ENCODE measurements at regions not wholly inside any gene's neighbourhood (a gene's known extent, or its start where the extent isn't known, plus 50 kb on each side); places are given as distances from the start of the nearest gene placed in this dataset.

DNA sequence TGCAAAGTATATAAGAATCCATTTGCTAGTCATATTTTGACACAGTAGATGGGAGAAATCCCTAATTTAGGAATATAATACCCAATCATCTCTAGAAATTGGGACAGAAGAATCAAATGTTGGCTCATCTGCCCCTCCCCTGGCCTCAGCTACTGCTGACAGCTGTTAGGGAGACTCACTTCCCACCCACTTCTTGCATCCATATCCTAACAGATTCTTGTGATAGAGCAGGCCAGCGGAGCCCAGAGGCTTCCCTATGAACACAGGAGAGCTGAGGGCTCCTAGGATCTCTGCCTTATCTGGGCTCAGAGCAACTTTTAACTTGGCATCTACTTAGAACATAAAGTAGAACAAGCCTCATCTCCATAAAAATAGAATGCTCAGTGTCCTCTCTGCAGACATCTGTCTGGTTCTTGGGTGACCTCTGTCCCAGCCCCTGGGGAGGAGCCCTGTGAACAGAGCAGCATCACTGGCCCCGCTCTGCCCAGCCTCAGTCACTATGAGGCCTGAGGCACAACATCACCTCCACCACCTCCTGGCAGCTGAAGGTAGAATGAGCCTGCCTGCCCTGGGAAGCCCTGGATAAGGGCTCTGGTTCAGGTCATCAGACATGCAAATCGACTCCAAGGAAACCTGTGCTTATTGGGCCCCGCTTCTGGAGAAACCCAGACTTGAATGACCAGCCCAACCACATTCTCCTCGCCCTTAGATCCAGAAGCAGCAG lies 229.7 kb downstream of the ANKRD36B start:
- Histone ChIP-seq H3K4me1 (no peaks in the 10 kb centered on the region), H3K27me3 (no peaks in the 10 kb centered on the region), H3K9me3 (no peaks in the 10 kb centered on the region), H3K4me3 (no peak overlapping the region), H3K27ac (no peak overlapping the region), H3K36me3 (no peaks in the 10 kb centered on the region)
- ATAC-seq (no peak), DNase-seq (no peak)
- intact Hi-C loops (cut with DNase I), result no loop called here
- no peak for TF ChIP-seq POLR2A (IDR thresholded peaks at IDR 0.05)
- TF ChIP-seq, protein P1, sequence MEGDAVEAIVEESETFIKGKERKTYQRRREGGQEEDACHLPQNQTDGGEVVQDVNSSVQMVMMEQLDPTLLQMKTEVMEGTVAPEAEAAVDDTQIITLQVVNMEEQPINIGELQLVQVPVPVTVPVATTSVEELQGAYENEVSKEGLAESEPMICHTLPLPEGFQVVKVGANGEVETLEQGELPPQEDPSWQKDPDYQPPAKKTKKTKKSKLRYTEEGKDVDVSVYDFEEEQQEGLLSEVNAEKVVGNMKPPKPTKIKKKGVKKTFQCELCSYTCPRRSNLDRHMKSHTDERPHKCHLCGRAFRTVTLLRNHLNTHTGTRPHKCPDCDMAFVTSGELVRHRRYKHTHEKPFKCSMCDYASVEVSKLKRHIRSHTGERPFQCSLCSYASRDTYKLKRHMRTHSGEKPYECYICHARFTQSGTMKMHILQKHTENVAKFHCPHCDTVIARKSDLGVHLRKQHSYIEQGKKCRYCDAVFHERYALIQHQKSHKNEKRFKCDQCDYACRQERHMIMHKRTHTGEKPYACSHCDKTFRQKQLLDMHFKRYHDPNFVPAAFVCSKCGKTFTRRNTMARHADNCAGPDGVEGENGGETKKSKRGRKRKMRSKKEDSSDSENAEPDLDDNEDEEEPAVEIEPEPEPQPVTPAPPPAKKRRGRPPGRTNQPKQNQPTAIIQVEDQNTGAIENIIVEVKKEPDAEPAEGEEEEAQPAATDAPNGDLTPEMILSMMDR (IDR thresholded peaks at IDR 0.05), result no peak
- 33% methylated on average over 1 of the region's 5 CpGs for WGBS (ENCODE audit: insufficient coverage, low coverage, low lambda C conversion rate, missing lambda C conversion rate)

DNA sequence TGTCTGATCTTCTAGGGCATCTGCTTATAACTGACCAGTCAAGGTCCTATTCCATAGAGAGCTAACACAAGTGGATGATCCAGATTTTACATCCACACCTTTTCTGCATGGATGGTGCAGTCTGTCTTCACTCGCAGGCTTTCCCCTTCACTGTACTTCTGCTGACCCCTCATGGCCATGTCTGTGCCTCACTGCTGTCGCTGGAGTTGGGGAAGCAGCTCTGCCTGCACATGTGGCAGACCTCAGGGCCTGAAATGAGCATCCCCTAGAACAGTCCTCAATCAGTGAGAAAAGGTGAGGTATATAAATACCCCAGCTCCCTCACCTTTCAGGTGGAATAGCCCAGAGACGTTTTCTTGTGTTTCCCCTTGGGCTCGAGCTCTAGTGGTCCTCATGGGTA lies 233.8 kb downstream of the ANKRD36B start:
- ATAC-seq (no peak), DNase-seq (no peak)
- Histone ChIP-seq H3K4me1 (no peaks in the 10 kb centered on the region), H3K9me3 (no peaks in the 10 kb centered on the region), H3K36me3 (no peaks in the 10 kb centered on the region), H3K27me3 (no peaks in the 10 kb centered on the region), H3K4me3 (no peak overlapping the region), H3K27ac (no peak overlapping the region)
- WGBS (ENCODE audit: insufficient coverage, low coverage, low lambda C conversion rate, missing lambda C conversion rate), result 42% methylated on average over 2 of the region's 4 CpGs
- intact Hi-C loops (cut with DNase I), result no loop called here
- TF ChIP-seq, protein P1 (IDR thresholded peaks at IDR 0.05), result no peak
- no peak for TF ChIP-seq POLR2A (IDR thresholded peaks at IDR 0.05)

DNA sequence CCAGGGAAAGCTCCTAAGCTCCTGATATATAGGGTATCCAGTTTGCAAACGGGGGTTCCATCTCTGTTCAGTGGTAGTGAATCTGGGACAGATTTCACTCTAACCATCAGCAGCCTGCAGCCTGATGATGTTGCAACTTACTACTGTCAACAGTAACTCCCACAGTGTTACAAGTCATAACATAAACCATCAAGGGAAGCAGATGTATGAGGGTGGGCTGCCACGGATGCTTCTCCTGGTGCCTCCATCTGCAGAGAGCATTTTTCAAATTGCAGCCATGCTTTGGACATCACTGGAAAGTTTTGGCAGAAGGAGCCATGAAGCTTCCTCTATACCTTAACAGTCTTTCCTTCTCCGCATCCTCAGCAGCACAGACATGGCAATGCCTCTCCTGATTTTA lies 234.5 kb downstream of the ANKRD36B start:
- Histone ChIP-seq H3K4me1 (no peaks in the 10 kb centered on the region), H3K9me3 (no peaks in the 10 kb centered on the region), H3K27ac (no peak overlapping the region), H3K36me3 (no peaks in the 10 kb centered on the region), H3K27me3 (no peaks in the 10 kb centered on the region), H3K4me3 (no peak overlapping the region)
- intact Hi-C loops (cut with DNase I), result no loop called here
- 33% methylated on average over 3 of the region's 3 CpGs for WGBS (ENCODE audit: insufficient coverage, low coverage, low lambda C conversion rate, missing lambda C conversion rate)
- no peak for ATAC-seq
- TF ChIP-seq POLR2A (IDR thresholded peaks at IDR 0.05), result no peak
- TF ChIP-seq, protein P1 (IDR thresholded peaks at IDR 0.05), result no peak
- no peak for DNase-seq

DNA sequence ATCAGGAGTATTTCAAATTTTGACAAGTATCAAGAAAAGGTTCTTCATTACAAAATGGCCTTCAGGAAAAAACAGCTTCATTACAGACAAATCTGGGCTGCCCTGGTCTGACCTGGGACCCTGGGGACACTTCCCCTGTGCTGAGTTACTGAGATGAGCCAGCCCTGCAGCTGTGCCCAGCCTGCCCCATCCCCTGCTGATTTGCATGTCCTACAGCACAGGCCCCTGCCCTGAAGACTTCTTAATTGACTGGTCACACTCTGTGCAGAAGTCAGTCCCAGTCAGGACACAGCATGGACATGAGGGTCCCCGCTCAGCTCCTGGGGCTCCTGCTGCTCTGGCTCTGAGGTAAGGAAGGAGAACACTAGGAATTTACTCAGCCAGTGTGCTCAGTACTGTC lies 235.1 kb downstream of the ANKRD36B start:
- Histone ChIP-seq H3K36me3 (no peaks in the 10 kb centered on the region), H3K27ac (no peak overlapping the region), H3K9me3 (no peaks in the 10 kb centered on the region), H3K4me3 (no peak overlapping the region), H3K27me3 (no peaks in the 10 kb centered on the region), H3K4me1 (no peaks in the 10 kb centered on the region)
- intact Hi-C loops (cut with DNase I), result no loop called here
- TF ChIP-seq POLR2A (IDR thresholded peaks at IDR 0.05), result no peak
- TF ChIP-seq, protein P1 (IDR thresholded peaks at IDR 0.05), result no peak
- ATAC-seq (no peak), DNase-seq (no peak)
- WGBS (ENCODE audit: insufficient coverage, low coverage, low lambda C conversion rate, missing lambda C conversion rate), result 100% methylated on average over 1 of the region's 1 CpG
